Keratinocyte (primary cell): ENCODE measurements at regions not wholly inside any gene's neighbourhood (a gene's known extent, or its start where the extent isn't known, plus 50 kb on each side); places are given as distances from the start of the nearest gene placed in this dataset.

Experiments used
- DNase-seq: peaks from one replicate; pipeline ENCODE4 v3.0.0-alpha.2; 2011; ENCODE audit warnings: low read depth, missing footprints, low spot score
- FAIRE-seq: peaks from 2 replicates; lab custom pipeline; 2011; peaks lifted over from hg19 to GRCh38; lab: Jason Lieb, UNC
- H2AFZ ChIP-seq: 2 replicates; pipeline ENCODE4 v1.6.0; 2012; ENCODE audit warnings: low read length, control low read depth, inconsistent platforms; ENCODE audit not compliant: control insufficient read depth
- H3K27ac ChIP-seq: 2 replicates; pipeline ENCODE4 v1.5.1; 2011; ENCODE audit warnings: low read length; ENCODE audit not compliant: control insufficient read depth, insufficient read depth
- H3K27me3 ChIP-seq: 3 replicates; pipeline ENCODE4 v1.6.0; 2011; ENCODE audit warnings: low read length; ENCODE audit not compliant: control insufficient read depth, insufficient read depth; ENCODE audit errors: extremely low read depth
- H3K36me3 ChIP-seq, 2 experiments: 2 replicates in 1 of 2; 3 replicates in 1 of 2; pipeline ENCODE4 v1.5.1; 2011; ENCODE audit warnings: low read length in 2 of 2, mild to moderate bottlenecking in 1 of 2; ENCODE audit not compliant: control insufficient read depth in 2 of 2, insufficient read depth in 2 of 2; ENCODE audit errors: extremely low read depth in 1 of 2
- H3K4me1 ChIP-seq: 3 replicates; pipeline ENCODE4 v1.5.1; 2011; ENCODE audit warnings: low read length; ENCODE audit not compliant: control insufficient read depth, insufficient read depth; ENCODE audit errors: extremely low read depth
- H3K4me2 ChIP-seq: 3 replicates; pipeline ENCODE4 v1.6.0; 2011; ENCODE audit warnings: low read depth, low read length; ENCODE audit not compliant: control insufficient read depth, insufficient read depth; ENCODE audit errors: extremely low read depth
- H3K4me3 ChIP-seq, 3 experiments: fragments of 200-600 bp in 1 of 3; sonication (generic) in 1 of 3; 2 replicates in 2 of 3; 3 replicates in 1 of 3; pipeline ENCODE4 v1.5.1; 2011 to 2016; ENCODE audit warnings: low read length in 3 of 3, mild to moderate bottlenecking in 3 of 3, control low read depth in 2 of 3, inconsistent platforms in 1 of 3, low read depth in 1 of 3, mixed read lengths in 1 of 3, mixed run types in 1 of 3, moderate library complexity in 1 of 3; ENCODE audit not compliant: control insufficient read depth in 2 of 3, insufficient read depth in 2 of 3; ENCODE audit errors: extremely low read depth in 1 of 3
- H3K79me2 ChIP-seq: 2 replicates; pipeline ENCODE4 v1.6.0; 2012; ENCODE audit warnings: low read length; ENCODE audit not compliant: control insufficient read depth, insufficient read depth
- H3K9ac ChIP-seq: 3 replicates; pipeline ENCODE4 v1.6.0; 2011; ENCODE audit warnings: low read length; ENCODE audit not compliant: control insufficient read depth, insufficient read depth; ENCODE audit errors: extremely low read depth
- H3K9me1 ChIP-seq: 3 replicates; pipeline ENCODE4 v1.6.0; 2011; ENCODE audit warnings: low read length; ENCODE audit not compliant: control insufficient read depth, insufficient read depth; ENCODE audit errors: extremely low read depth
- H3K9me3 ChIP-seq: 2 replicates; pipeline ENCODE4 v1.5.1; 2012; ENCODE audit warnings: low read depth, low read length; ENCODE audit not compliant: control insufficient read depth
- H4K20me1 ChIP-seq: 3 replicates; pipeline ENCODE4 v1.6.0; 2011; ENCODE audit warnings: low read length; ENCODE audit not compliant: control insufficient read depth, insufficient read depth; ENCODE audit errors: extremely low read depth
- EZH2 ChIP-seq: IDR thresholded peaks from one replicate; pipeline ENCODE4 v1.6.1; 2012; ENCODE audit warnings: inconsistent platforms, mild to moderate bottlenecking, low read length, moderate library complexity
- dilution Hi-C: fragments of 300-500 bp; cut with MboI; formaldehyde crosslinking; loops from one replicate; pipeline ENCODE4 v1.7.0; 2020; ENCODE audit warnings: low sequenced_read_pairs; ENCODE audit not compliant: extremely low pct_ligation_motif_present
- TF ChIP-seq, protein P1 (sequence below), 3 experiments: IDR thresholded peaks in 1 of 3; conservative IDR thresholded peaks in 1 of 3; optimal IDR thresholded peaks in 1 of 3; 2 replicates in 2 of 3; 3 replicates in 1 of 3; pipeline versions ENCODE3 to v1.5.1; 2011; ENCODE audit warnings: low read length in 3 of 3, mild to moderate bottlenecking in 3 of 3, moderate library complexity in 2 of 3, control low read depth in 1 of 3, inconsistent platforms in 1 of 3; ENCODE audit not compliant: insufficient read depth in 2 of 3; ENCODE audit errors: extremely low read depth in 1 of 3

DNA sequence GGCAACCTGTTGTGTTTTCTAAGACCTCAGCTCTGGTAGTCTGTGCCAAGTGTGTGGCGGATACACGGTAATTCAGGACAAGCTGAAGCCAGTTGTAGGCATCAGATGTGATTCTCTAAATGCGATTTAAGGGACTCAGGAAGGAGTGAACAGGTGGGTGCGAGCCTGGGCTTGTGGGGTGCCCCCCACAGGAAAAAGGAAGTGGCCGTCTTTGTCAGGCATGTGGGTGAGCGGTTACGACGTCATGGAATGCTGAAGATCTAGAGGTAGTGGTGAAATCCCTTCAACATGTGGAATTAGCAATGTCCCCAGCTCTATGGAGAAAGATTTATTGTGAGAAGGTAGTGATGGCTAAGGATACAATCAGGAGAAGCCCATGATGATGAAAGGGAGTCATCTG lies 95.1 kb upstream of the EXOC2 start:
- TF ChIP-seq EZH2: no peak
- TF ChIP-seq, protein P1, sequence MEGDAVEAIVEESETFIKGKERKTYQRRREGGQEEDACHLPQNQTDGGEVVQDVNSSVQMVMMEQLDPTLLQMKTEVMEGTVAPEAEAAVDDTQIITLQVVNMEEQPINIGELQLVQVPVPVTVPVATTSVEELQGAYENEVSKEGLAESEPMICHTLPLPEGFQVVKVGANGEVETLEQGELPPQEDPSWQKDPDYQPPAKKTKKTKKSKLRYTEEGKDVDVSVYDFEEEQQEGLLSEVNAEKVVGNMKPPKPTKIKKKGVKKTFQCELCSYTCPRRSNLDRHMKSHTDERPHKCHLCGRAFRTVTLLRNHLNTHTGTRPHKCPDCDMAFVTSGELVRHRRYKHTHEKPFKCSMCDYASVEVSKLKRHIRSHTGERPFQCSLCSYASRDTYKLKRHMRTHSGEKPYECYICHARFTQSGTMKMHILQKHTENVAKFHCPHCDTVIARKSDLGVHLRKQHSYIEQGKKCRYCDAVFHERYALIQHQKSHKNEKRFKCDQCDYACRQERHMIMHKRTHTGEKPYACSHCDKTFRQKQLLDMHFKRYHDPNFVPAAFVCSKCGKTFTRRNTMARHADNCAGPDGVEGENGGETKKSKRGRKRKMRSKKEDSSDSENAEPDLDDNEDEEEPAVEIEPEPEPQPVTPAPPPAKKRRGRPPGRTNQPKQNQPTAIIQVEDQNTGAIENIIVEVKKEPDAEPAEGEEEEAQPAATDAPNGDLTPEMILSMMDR (optimal IDR thresholded peaks at IDR 0.05 in 1 of 3, IDR thresholded peaks at IDR 0.05 in 1 of 3, conservative IDR thresholded peaks at IDR 0.05 in 1 of 3; ENCODE audit: extremely low read depth in 1 of 3, insufficient read depth in 2 of 3, low read length in 3 of 3): no peak
- H3K4me3 ChIP-seq: no peak overlapping the region
- no peaks in the 10 kb centered on the region for H3K9me1 ChIP-seq
- no peak overlapping the region for H2AFZ ChIP-seq
- peaks cover 3% of the 10 kb centered on the region for H3K4me1 ChIP-seq
- FAIRE-seq (no peak), DNase-seq (no peak)
- H3K4me2 ChIP-seq: no peak overlapping the region
- H4K20me1 ChIP-seq: no peaks in the 10 kb centered on the region
- no peaks in the 10 kb centered on the region for H3K36me3 ChIP-seq
- no peaks in the 10 kb centered on the region for H3K9me3 ChIP-seq
- no peak overlapping the region for H3K9ac ChIP-seq
- dilution Hi-C loops: no loop called here
- H3K27me3 ChIP-seq: peaks cover under 1% of the 10 kb centered on the region
- no peaks in the 10 kb centered on the region for H3K79me2 ChIP-seq
- no peak overlapping the region for H3K27ac ChIP-seq

DNA sequence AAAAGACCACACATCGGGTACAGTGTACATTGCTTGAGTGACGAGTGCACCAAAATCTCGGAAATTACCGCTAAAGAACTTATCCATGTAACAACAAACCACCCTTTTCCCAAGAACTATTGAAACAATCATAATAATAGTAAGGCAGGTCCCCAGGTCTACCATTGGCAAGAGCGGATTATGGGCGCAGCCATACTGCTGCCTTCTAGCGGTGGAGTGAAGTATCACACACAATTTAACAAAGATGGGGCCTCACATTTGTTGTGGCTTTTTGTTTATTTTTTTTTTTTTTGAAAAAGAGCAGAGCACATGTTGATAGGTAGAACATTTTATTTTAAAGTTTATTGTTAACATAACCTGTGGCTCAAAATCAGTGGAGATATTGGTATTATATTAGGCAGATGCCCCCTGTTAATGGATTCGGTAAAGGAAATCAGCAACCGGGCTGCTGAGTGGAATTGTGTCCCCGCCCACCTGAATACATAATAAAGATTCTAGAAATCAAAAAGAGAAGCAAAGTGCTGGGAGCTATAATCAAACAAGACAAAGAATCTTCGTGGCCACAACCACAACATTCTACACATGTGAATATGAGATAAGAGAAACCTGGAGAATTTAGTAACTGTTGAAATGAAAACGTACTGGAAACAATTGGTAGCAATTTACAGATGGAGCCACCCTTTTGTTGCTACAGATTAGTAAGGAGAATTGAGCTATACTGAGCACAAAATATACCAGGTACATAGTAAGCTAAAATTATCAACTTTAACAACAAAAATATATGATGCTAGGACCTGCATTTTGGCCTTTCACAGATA lies 94.2 kb upstream of the EXOC2 start:
- dilution Hi-C loops: no loop called here
- Histone ChIP-seq H3K9ac (no peak overlapping the region), H3K27me3 (no peaks in the 10 kb centered on the region), H3K4me3 (no peak overlapping the region), H4K20me1 (no peaks in the 10 kb centered on the region), H3K4me1 (peaks cover 3% of the 10 kb centered on the region), H2AFZ (no peak overlapping the region), H3K79me2 (no peaks in the 10 kb centered on the region), H3K4me2 (no peak overlapping the region), H3K27ac (no peak overlapping the region), H3K9me1 (no peaks in the 10 kb centered on the region), H3K9me3 (no peaks in the 10 kb centered on the region), H3K36me3 (no peaks in the 10 kb centered on the region)
- DNase-seq (no peak), FAIRE-seq (no peak)
- TF ChIP-seq, protein P1 (optimal IDR thresholded peaks at IDR 0.05 in 1 of 3, IDR thresholded peaks at IDR 0.05 in 1 of 3, conservative IDR thresholded peaks at IDR 0.05 in 1 of 3; ENCODE audit: extremely low read depth in 1 of 3, insufficient read depth in 2 of 3, low read length in 3 of 3): peak; percentile 38 to 51 (median 44)
- TF ChIP-seq EZH2: no peak
